GM21390 (cell line): ENCODE measurements at regions not wholly inside any gene's neighbourhood (a gene's known extent, or its start where the extent isn't known, plus 50 kb on each side); places are given as distances from the start of the nearest gene placed in this dataset.

Experiments used
- ATAC-seq: cut with Tn5 transposase; IDR thresholded peaks from one replicate; pipeline ENCODE4 v1.9.1; 2021; ENCODE audit not compliant: unreplicated experiment

DNA sequence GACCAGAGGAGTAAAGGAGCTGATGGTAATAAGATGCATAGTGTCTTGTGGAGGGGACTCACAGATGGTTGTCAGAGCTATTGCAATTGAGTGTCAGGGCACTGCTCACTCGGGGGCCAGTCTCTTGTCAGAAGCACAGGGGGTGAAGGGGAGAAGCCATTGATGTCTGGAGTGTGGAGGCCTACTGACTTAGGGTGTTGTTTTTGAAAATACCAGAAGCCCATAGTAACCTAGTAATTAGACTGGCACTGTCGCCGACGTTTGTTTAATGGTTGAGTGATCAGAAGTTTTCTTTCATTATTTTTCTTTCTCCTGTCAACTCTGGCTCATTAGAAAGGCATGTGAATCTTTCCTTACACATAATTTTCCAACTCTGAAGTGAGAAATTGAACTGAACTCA, 151.6 kb upstream of the TENM4 start:
- no peak for ATAC-seq

DNA sequence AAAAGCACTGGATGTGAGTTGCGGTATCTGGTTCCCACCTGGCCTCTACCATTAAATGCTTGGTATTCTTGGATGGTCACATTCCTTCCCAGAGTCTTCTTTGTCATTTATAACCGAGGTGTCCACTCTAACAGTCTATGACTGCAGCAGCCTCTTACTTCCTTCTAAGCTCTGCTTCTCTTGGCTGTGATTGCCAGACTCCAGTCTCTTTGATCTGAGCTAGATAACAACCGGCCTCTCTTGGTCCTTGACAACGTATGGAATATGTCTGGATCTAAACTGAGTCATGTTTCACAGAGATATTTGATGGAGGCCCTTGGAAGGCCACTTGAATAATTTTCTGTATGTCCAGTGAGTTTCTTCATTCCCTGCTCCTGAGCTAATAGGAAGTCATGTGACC, 141.6 kb upstream of the TENM4 start:
- ATAC-seq: no peak

GRCh38 chr11:79579063-79579462, 138.2 kb upstream of the TENM4 start:
- ATAC-seq: no peak

DNA sequence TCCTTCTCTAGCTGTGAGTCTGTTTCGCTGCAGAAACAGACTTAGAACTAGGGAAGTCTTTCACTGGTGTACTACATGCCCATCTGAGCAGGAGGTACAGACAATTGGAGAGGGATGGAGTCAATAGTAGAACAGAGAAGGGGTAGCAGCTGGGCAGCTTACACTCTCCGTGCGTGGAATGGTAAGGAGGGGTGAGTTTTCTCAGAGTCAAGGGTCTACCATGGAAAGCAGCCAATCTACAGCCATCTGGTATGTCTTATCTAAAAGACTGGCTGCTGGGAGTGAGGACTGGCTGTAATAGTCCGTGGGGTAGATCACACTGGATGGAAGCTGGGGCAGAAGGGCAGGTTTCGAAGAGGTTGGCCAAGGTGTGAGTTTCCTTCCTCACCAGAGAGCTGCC, 137.3 kb upstream of the TENM4 start:
- ATAC-seq: no peak

DNA sequence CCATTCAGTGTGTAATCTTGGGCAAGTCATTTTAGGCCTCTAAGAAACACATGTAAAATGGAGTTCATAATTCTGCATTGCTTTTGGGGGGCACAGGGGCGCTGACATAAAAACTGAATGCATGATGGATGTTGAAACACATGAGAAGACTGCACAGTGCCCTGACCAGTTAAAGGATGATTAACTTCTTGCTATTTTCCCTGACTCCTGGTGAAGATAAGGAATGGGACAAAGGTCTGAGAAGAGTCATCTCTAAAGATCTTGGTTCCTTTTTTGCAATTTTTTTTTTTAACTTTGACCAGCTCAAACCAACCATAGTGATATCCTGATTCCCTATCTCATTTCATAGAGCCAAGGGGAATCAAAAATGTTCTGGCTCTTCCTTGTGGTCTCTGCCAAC, 134.9 kb upstream of the TENM4 start:
- ATAC-seq: no peak

GRCh38 chr11:79570104-79570503, 129.3 kb upstream of the TENM4 start:
- ATAC-seq: no peak

DNA sequence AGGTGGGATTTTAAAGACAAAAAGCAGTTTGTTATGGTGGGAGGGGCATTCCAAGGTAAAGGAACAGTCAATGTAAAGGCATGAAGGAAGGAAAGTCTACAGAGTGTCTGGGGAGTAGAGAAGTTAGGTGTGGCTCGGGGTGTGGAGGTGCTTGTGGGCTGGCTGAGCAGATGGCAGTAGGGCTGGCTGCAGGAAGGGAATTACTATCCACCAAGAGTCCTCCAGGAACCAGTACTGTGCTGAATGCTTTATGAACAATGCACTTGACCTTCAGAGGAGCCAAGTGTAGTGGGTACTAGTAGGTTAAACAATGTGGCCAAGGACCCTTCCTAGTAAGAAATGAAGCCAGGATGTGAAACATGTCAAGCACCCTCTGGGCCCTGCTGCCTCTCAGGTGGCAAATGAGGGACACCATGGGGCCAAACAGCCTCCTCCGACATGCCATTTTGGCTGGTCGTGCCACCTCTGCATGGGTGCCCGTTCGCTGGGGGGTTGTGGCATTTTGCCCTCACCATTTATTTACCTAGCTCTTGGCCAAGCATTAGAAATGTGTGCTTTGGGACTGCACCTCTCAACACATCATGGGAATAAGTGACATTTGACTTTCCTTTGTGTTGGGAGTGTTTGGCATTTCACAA, 123.6 kb upstream of the TENM4 start:
- ATAC-seq: no peak

- ATAC-seq: no peak
Observed at GRCh38 chr11:79561496-79561895, 120.7 kb upstream of the TENM4 start.

GRCh38 chr11:79550809-79551208, 110.0 kb upstream of the TENM4 start:
- no peak for ATAC-seq

GRCh38 chr11:79547256-79547655, 106.4 kb upstream of the TENM4 start:
- ATAC-seq: no peak

DNA sequence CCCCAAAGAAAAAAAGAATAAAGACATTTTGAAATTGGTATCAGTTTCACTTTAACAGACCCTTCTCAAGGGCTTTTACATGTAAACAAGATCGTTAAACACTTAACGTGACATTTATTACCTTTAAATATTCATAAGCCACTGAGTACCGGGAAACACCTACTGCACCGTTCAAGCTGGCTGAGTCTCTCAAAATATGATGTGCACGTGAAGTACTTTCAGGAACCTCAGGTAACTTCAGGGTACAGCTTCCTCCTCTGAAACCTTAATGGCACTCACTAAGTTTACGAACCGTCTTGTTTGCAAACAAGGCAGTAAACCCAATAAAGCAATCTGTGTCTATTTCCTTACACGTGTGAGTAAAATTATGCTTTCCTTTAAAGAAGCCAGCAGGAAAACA, 105.5 kb upstream of the TENM4 start:
- no peak for ATAC-seq

- ATAC-seq: no peak
Observed at GRCh38 chr11:79544361-79544760, 103.5 kb upstream of the TENM4 start.

- no peak for ATAC-seq
Observed at GRCh38 chr11:79543101-79543500, 102.3 kb upstream of the TENM4 start.

GRCh38 chr11:79541466-79541865, 100.6 kb upstream of the TENM4 start:
- no peak for ATAC-seq

DNA sequence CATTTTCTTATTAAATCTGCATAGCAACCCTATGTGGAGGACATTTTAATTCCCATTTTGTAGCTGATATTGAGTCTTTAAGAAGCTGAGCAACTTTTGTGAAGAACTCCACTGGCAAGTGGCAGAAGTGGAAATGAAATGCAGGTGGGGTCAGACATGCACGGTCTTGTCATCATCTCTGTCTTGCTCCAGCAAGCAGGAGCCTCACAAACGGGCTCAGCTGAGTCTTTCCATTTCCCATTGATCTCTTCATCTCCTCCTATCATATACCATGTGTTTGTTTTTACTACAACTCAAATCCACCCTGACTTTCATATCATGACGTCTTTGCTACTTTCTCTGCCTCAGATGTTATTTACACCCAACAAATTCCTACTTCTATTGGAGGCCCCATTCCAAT, 97.9 kb upstream of the TENM4 start:
- no peak for ATAC-seq

DNA sequence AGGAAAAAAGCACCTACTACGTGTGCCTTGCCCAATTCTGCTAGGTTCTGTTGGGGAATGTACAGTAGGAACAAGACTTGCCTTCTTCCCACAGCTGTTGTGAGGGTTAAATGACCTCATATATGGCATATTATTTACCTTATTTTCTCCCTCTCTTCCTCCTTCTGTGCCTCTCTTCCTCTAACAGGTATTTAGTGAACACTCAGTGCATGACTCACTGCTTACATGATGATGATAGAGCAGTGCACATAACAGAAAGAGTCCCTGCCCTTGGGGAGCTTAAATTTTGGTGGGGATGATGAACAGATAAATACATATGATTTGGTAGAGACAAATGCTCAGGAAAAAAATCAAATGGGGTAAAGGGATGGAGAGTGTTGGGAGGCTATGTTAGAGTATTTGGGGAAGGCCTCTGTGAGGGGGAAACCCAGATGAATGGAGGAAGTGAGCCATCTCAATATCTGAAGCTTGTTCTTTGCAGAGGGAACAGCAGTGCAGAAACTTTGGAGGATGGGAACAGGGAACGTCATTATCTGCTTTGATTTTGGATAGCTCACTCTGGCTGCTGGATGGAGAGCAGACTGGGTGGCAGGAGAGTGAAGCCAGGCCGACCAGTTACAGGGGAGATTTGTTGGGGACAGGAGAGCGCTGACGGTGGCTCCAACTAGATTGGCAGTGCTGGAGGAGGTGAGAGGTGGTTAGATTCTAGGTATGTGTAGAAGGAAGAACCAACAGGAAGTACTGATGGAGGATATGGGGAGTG, 95.5 kb upstream of the TENM4 start:
- no peak for ATAC-seq

DNA sequence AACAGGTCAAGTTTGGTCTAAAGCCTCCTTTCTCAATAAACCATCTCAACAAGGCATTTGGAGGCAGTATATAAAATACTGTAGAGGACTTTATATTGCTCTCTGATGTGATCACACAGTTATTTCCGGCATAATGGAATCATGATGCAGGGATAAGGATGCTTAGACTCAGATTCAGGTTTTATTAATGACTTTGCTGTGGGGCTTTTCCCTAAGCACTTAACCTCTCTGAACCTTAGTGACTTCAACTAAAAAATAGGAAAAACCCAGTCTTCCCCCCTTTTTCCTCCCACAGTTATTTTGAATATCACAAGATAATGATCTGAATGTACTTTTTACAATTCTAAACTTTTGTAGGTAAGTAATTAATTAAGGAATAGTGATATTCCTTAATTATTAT, 94.8 kb upstream of the TENM4 start:
- ATAC-seq: no peak

- ATAC-seq: no peak
Observed at GRCh38 chr11:79525257-79525656, 84.4 kb upstream of the TENM4 start.

DNA sequence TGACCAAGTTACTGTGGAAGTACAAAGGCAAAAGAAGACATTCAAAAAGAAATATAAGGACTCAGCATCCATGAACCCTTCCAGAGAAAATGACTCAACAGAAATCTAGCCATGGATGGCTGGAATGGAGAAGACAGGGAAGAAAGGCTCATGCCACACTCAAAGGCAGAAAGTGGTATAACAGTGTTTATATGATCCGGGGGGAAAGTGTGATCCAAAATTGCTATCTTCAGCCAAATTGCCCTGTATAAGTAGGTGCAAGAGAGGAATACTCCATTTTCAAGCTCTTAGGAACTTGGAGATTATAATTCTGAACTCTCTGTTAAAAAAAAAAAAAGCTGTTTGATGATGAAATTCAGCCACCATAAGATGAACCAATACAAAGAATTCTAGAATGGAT, 81.8 kb upstream of the TENM4 start:
- no peak for ATAC-seq

- ATAC-seq: no peak
Observed at GRCh38 chr11:79520086-79520485, 79.3 kb upstream of the TENM4 start.

- ATAC-seq: no peak
Observed at GRCh38 chr11:79515781-79516180, 75.0 kb upstream of the TENM4 start.

GRCh38 chr11:79514695-79515094, 73.9 kb upstream of the TENM4 start:
- no peak for ATAC-seq

GRCh38 chr11:79514290-79514689, 73.5 kb upstream of the TENM4 start:
- ATAC-seq: no peak
